ENCODE measurements at regions not wholly inside any gene's neighbourhood (a gene's known extent, or its start where the extent isn't known, plus 50 kb on each side); places are given as distances from the start of the nearest gene placed in this dataset.
A peak's percentile ranks its signal among the peaks of the same experiment; 100 is the strongest.

GRCh38 chr10:117860823-117861222 lies 185.9 kb downstream of the RAB11FIP2 start:
- peak; percentile 30 for TF ChIP-seq CTCF (IDR thresholded peaks at IDR 0.05; ENCODE audit: low read length, missing control alignments)
- DNase-seq (ENCODE audit: low read depth): peak; percentile 25
- H3K4me3 ChIP-seq (replicated peaks; ENCODE audit: low read depth, low read length): no peak overlapping the region

GRCh38 chr10:117861329-117861728 lies 185.4 kb downstream of the RAB11FIP2 start:
- no peak for TF ChIP-seq CTCF (IDR thresholded peaks at IDR 0.05; ENCODE audit: low read length, missing control alignments)
- no peak for DNase-seq (ENCODE audit: low read depth)
- H3K4me3 ChIP-seq (replicated peaks; ENCODE audit: low read depth, low read length): no peak overlapping the region

GRCh38 chr10:117863771-117864170 lies 183.0 kb downstream of the RAB11FIP2 start:
- no peak for DNase-seq (ENCODE audit: low read depth)
- H3K4me3 ChIP-seq (replicated peaks; ENCODE audit: low read depth, low read length): no peak overlapping the region
- TF ChIP-seq CTCF (IDR thresholded peaks at IDR 0.05; ENCODE audit: low read length, missing control alignments): no peak

- no peak overlapping the region for H3K4me3 ChIP-seq (replicated peaks; ENCODE audit: low read depth, low read length)
- no peak for TF ChIP-seq CTCF (IDR thresholded peaks at IDR 0.05; ENCODE audit: low read length, missing control alignments)
- no peak for DNase-seq (ENCODE audit: low read depth)
Measured at GRCh38 chr10:117865945-117866344, 180.8 kb downstream of the RAB11FIP2 start.

- no peak for TF ChIP-seq CTCF (IDR thresholded peaks at IDR 0.05; ENCODE audit: low read length, missing control alignments)
- no peak for DNase-seq (ENCODE audit: low read depth)
- no peak overlapping the region for H3K4me3 ChIP-seq (replicated peaks; ENCODE audit: low read depth, low read length)
Measured at GRCh38 chr10:117868151-117868550, 178.6 kb downstream of the RAB11FIP2 start.

- no peak overlapping the region for H3K4me3 ChIP-seq (replicated peaks; ENCODE audit: low read depth, low read length)
Measured at GRCh38 chr10:117875793-117876192, 170.9 kb downstream of the RAB11FIP2 start.

More at GRCh38 chr10:117875793-117876192, 170.9 kb downstream of the RAB11FIP2 start:
- TF ChIP-seq CTCF (IDR thresholded peaks at IDR 0.05; ENCODE audit: low read length, missing control alignments): no peak
- no peak for DNase-seq (ENCODE audit: low read depth)
